ENCODE measurements at regions not wholly inside any gene's neighbourhood (a gene's known extent, or its start where the extent isn't known, plus 50 kb on each side); places are given as distances from the start of the nearest gene placed in this dataset.

GRCh38 chr6:12653486-12653885 lies 63.1 kb upstream of the PHACTR1 start:
- Mint-ChIP-seq H3K36me3 (ENCODE audit: insufficient read depth in 1 of 3, low read depth in 3 of 3) (peaks cover 0 to 5% (median 2%) of the 10 kb centered on the region in 3 experiments; a peak in 2 of 7 replicates), H3K9me3 (peaks cover 3 to 7% of the 10 kb centered on the region in 2 experiments; a peak in 4 of 5 replicates), H3K4me3 (0 out of 5 replicates have a peak overlapping the region, but pooled peaks of 1 of the 2 experiments have one; percentile 22), H3K4me1 (peaks cover 7 to 8% of the 10 kb centered on the region in 2 experiments), H3K27me3 (ENCODE audit: low read depth) (peaks cover 15% of the 10 kb centered on the region), H3K27ac (no peak overlapping the region)
- H3K79me1 ChIP-seq (ENCODE audit: insufficient read depth, low read depth, low read length, poor library complexity, severe bottlenecking): no peaks in the 10 kb centered on the region
- no peak overlapping the region for H3K27ac ChIP-seq (ENCODE audit: insufficient read length, low read depth, low read length)
- H4K8ac ChIP-seq (replicated peaks; ENCODE audit: insufficient read length, low read depth, low read length): no peak overlapping the region
- no peaks in the 10 kb centered on the region for H3K4me1 ChIP-seq (ENCODE audit: insufficient read depth, low read length)
- H2BK12ac ChIP-seq (ENCODE audit: insufficient read length, low read depth, low read length): no peak overlapping the region
- DNase-seq: no peak
- H3K9ac ChIP-seq (ENCODE audit: extremely low read depth, insufficient read length, low read length): no peak overlapping the region
- no peak overlapping the region for H3K14ac ChIP-seq (ENCODE audit: insufficient read depth, low read length)
- no peak overlapping the region for H3T11ph ChIP-seq (ENCODE audit: low read length)
- no peak overlapping the region for H2AK5ac ChIP-seq (ENCODE audit: insufficient read length, low read length)
- H2BK5ac ChIP-seq (ENCODE audit: insufficient read length, low read length): no peak overlapping the region
- no peaks in the 10 kb centered on the region for H3K27me3 ChIP-seq (ENCODE audit: insufficient read depth, low read length)
- H4K20me1 ChIP-seq (ENCODE audit: control insufficient read depth, insufficient read depth, insufficient read length): no peaks in the 10 kb centered on the region
- H3K56ac ChIP-seq (ENCODE audit: insufficient read length, low read depth, low read length): no peak overlapping the region
- H3K4me2 ChIP-seq (ENCODE audit: insufficient read depth, insufficient read length, low read length): no peak overlapping the region
- WGBS (ENCODE audit: extremely low coverage, insufficient read length, low lambda C conversion rate): no CpG with 5 or more reads among the region's 5 CpGs
- no peak overlapping the region for H2BK15ac ChIP-seq (ENCODE audit: low read depth, low read length)
- H3K18ac ChIP-seq (ENCODE audit: insufficient read length, low read depth, low read length): no peak overlapping the region
- H3K4ac ChIP-seq (ENCODE audit: low read depth, low read length): no peak overlapping the region
- no peak overlapping the region for H2AFZ ChIP-seq (ENCODE audit: low read length)
- H3K9me3 ChIP-seq (ENCODE audit: control insufficient read depth, low read depth, low read length): no peaks in the 10 kb centered on the region
- no peak overlapping the region for H3K23ac ChIP-seq (ENCODE audit: insufficient read length, low read depth, low read length)
- no peak overlapping the region for H4K91ac ChIP-seq (ENCODE audit: insufficient read length, low read depth, low read length)
- no peak for TF ChIP-seq CTCF (conservative IDR thresholded peaks at IDR 0.05)
- no peaks in the 10 kb centered on the region for H3K23me2 ChIP-seq (ENCODE audit: insufficient read length, low read depth, low read length, poor library complexity, severe bottlenecking)
- H4K5ac ChIP-seq (ENCODE audit: insufficient read length, low read depth, low read length): no peak overlapping the region
- H2BK120ac ChIP-seq (ENCODE audit: low read depth, low read length, poor library complexity, severe bottlenecking): no peak overlapping the region
- H3K79me2 ChIP-seq (ENCODE audit: insufficient read depth, low read length): no peaks in the 10 kb centered on the region
- no peak overlapping the region for H2BK20ac ChIP-seq (ENCODE audit: low read depth, low read length, poor library complexity, severe bottlenecking)

All from H9 (cell line).